CD14-positive monocyte (primary cell): ENCODE measurements at regions not wholly inside any gene's neighbourhood (a gene's known extent, or its start where the extent isn't known, plus 50 kb on each side); places are given as distances from the start of the nearest gene placed in this dataset.

Experiments used
- DNase-seq, 3 donors: peaks; one replicate each; pipeline ENCODE4 v3.0.0-alpha.2; 2011 to 2022
- H2AFZ ChIP-seq: 2 replicates; pipeline ENCODE4 v1.6.0; 2012; ENCODE audit warnings: mild to moderate bottlenecking, low read depth, low read length, inconsistent platforms; ENCODE audit not compliant: insufficient read depth, poor library complexity, severe bottlenecking
- H3K27ac ChIP-seq, 2 donors: 1 replicate in 1 of 2; 2 replicates in 1 of 2; pipeline ENCODE4 v1.5.1; 2012 to 2013; ENCODE audit warnings: low read length in 2 of 2, control low read depth in 1 of 2, inconsistent platforms in 1 of 2, low read depth in 1 of 2, mild to moderate bottlenecking in 1 of 2
- H3K27me3 ChIP-seq, 2 donors: one replicate each; pipeline versions ENCODE4 v1.6.0 to v1.6.1; 2011 to 2013; ENCODE audit warnings: low read length in 2 of 2; ENCODE audit not compliant: control insufficient read depth in 2 of 2, insufficient read depth in 2 of 2
- H3K36me3 ChIP-seq, 2 donors: replicated peaks in 1 of 2; 1 replicate in 1 of 2; 2 replicates in 1 of 2; pipeline versions ENCODE4 v1.5.1 to v1.6.1; 2012 to 2013; ENCODE audit warnings: low read length in 2 of 2, control low read depth in 1 of 2, inconsistent platforms in 1 of 2, mild to moderate bottlenecking in 1 of 2; ENCODE audit not compliant: insufficient read depth in 2 of 2, control insufficient read depth in 1 of 2
- H3K4me1 ChIP-seq, 2 donors: 1 replicate in 1 of 2; 2 replicates in 1 of 2; pipeline versions ENCODE4 v1.5.1 to v1.6.1; 2012 to 2013; ENCODE audit warnings: low read length in 2 of 2, control low read depth in 1 of 2, inconsistent platforms in 1 of 2, mild to moderate bottlenecking in 1 of 2, moderate library complexity in 1 of 2; ENCODE audit not compliant: insufficient read depth in 2 of 2, control insufficient read depth in 1 of 2
- H3K4me2 ChIP-seq: replicated peaks from 2 replicates; pipeline ENCODE3; 2012; ENCODE audit warnings: low read length, moderate library complexity, mild to moderate bottlenecking; ENCODE audit not compliant: poor library complexity, severe bottlenecking; ENCODE audit errors: extremely low read depth
- H3K4me3 ChIP-seq, 3 experiments: fragments of 200-600 bp in 1 of 3; sonication (generic) in 1 of 3; replicated peaks in 1 of 3; 1 replicate in 2 of 3; 2 replicates in 1 of 3; pipeline ENCODE4 v1.5.1; 2011 to 2013; ENCODE audit warnings: low read length in 3 of 3, mild to moderate bottlenecking in 3 of 3, control low read depth in 2 of 3, low read depth in 2 of 3, inconsistent platforms in 1 of 3, moderate library complexity in 1 of 3
- H3K79me2 ChIP-seq: 2 replicates; pipeline ENCODE4 v1.6.0; 2012; ENCODE audit warnings: mild to moderate bottlenecking, control low read depth, inconsistent platforms, low read length, moderate library complexity; ENCODE audit not compliant: insufficient read depth
- H3K9ac ChIP-seq: 2 replicates; pipeline ENCODE4 v1.6.0; 2017; ENCODE audit warnings: low read length, mild to moderate bottlenecking; ENCODE audit not compliant: insufficient read depth, poor library complexity, severe bottlenecking
- H3K9me3 ChIP-seq, 2 donors: replicated peaks in 1 of 2; 1 replicate in 1 of 2; 2 replicates in 1 of 2; pipeline versions ENCODE4 v1.5.1 to v1.6.1; 2012 to 2013; ENCODE audit warnings: low read length in 2 of 2, control low read depth in 1 of 2; ENCODE audit not compliant: control insufficient read depth in 1 of 2, insufficient read depth in 1 of 2
- H4K20me1 ChIP-seq: 2 replicates; pipeline ENCODE4 v1.6.0; 2012; ENCODE audit warnings: mild to moderate bottlenecking, low read length, control low read depth, moderate library complexity; ENCODE audit not compliant: insufficient read depth
- H3K27ac Mint-ChIP-seq, 7 donors: one replicate each; pipeline ENCODE4 v1.8.0; 2020; ENCODE audit warnings: mild to moderate bottlenecking in 7 of 7, mixed read lengths in 7 of 7, moderate library complexity in 6 of 7, inconsistent platforms in 2 of 7
- H3K27me3 Mint-ChIP-seq, 3 donors: one replicate each; pipeline ENCODE4 v1.8.0; 2021 to 2022; ENCODE audit warnings: low read depth in 3 of 3, mild to moderate bottlenecking in 3 of 3, mixed read lengths in 3 of 3, moderate library complexity in 3 of 3, inconsistent platforms in 1 of 3
- H3K36me3 Mint-ChIP-seq, 2 donors: one replicate each; pipeline ENCODE4 v1.8.0; 2020; ENCODE audit warnings: mixed read lengths in 2 of 2, inconsistent platforms in 1 of 2, mild to moderate bottlenecking in 1 of 2
- H3K4me1 Mint-ChIP-seq: one replicate; pipeline ENCODE4 v1.8.0; 2020; ENCODE audit warnings: mild to moderate bottlenecking, mixed read lengths
- H3K4me3 Mint-ChIP-seq, 2 donors: one replicate each; pipeline ENCODE4 v1.8.0; 2020; ENCODE audit warnings: mild to moderate bottlenecking in 2 of 2, mixed read lengths in 2 of 2, moderate library complexity in 1 of 2
- H3K9me3 Mint-ChIP-seq, 7 donors: one replicate each; pipeline ENCODE4 v1.8.0; 2020 to 2022; ENCODE audit warnings: mixed read lengths in 7 of 7, mild to moderate bottlenecking in 6 of 7, moderate library complexity in 6 of 7, inconsistent platforms in 2 of 7
- WGBS: methylation state at CpG from one replicate; pipeline ENCODE4 v1.1.5; 2013; ENCODE audit warnings: missing lambda C conversion rate; ENCODE audit not compliant: insufficient coverage; 5-methylcytosine and 5-hydroxymethylcytosine counted together
- intact Hi-C, 2 donors: fragments of 100-400 bp; cut with micrococcal nuclease; formaldehyde crosslinking; loops; one replicate each; pipeline versions ENCODE4 v1.15.0 to v1.15.1; 2023
- TF ChIP-seq, protein P1 (sequence below): fragments of 200-600 bp; IDR thresholded peaks from one replicate; pipeline ENCODE4 v1.8.0; 2022; ENCODE audit warnings: antibody characterized with exemption, mild to moderate bottlenecking

DNA sequence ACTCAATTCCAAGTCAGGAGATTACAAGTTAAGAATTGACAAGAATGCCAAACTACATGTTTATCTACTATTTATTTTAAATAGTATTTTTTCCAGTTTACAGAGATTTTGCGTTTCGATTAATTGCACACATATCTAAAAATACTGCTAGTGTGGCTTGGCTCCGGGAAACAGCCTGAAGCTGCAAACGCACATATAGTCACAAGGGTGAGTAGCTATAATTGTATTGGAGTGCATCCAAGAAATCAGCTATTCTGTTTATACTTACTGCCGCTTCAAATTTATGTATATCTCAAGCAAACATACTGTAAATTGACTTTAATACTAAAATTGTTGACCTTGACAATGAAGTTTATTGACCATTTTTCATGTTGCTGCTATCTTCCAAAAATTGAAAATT, 77.0 kb upstream of the PLSCR5 start:
- no peak for DNase-seq
- Histone ChIP-seq H3K4me3 (no peak overlapping the region), H3K27me3 (no peaks in the 10 kb centered on the region), H3K4me2 (no peak overlapping the region), H3K27ac (no peak overlapping the region), H3K79me2 (no peaks in the 10 kb centered on the region), H4K20me1 (no peaks in the 10 kb centered on the region), H2AFZ (no peak overlapping the region), H3K9me3 (no peaks in the 10 kb centered on the region), H3K4me1 (no peaks in the 10 kb centered on the region), H3K9ac (no peak overlapping the region), H3K36me3 (no peaks in the 10 kb centered on the region)
- intact Hi-C loops: no loop called here
- WGBS: no CpG with 5 or more reads among the region's 5 CpGs
- Mint-ChIP-seq H3K4me1 (no peaks in the 10 kb centered on the region), H3K27ac (no peak overlapping the region), H3K27me3 (no peaks in the 10 kb centered on the region), H3K4me3 (no peak overlapping the region), H3K36me3 (no peaks in the 10 kb centered on the region), H3K9me3 (peaks cover 0 to 6% (median 0%) of the 10 kb centered on the region in 7 donors)
- TF ChIP-seq, protein P1, sequence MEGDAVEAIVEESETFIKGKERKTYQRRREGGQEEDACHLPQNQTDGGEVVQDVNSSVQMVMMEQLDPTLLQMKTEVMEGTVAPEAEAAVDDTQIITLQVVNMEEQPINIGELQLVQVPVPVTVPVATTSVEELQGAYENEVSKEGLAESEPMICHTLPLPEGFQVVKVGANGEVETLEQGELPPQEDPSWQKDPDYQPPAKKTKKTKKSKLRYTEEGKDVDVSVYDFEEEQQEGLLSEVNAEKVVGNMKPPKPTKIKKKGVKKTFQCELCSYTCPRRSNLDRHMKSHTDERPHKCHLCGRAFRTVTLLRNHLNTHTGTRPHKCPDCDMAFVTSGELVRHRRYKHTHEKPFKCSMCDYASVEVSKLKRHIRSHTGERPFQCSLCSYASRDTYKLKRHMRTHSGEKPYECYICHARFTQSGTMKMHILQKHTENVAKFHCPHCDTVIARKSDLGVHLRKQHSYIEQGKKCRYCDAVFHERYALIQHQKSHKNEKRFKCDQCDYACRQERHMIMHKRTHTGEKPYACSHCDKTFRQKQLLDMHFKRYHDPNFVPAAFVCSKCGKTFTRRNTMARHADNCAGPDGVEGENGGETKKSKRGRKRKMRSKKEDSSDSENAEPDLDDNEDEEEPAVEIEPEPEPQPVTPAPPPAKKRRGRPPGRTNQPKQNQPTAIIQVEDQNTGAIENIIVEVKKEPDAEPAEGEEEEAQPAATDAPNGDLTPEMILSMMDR: no peak

- WGBS: 80% methylated on average over 3 of the region's 4 CpGs
- Histone ChIP-seq H2AFZ (no peak overlapping the region), H3K27me3 (no peaks in the 10 kb centered on the region), H3K4me3 (no peak overlapping the region), H3K27ac (no peak overlapping the region), H3K4me1 (no peaks in the 10 kb centered on the region), H3K36me3 (no peaks in the 10 kb centered on the region), H4K20me1 (no peaks in the 10 kb centered on the region), H3K9ac (no peak overlapping the region), H3K4me2 (no peak overlapping the region), H3K79me2 (no peaks in the 10 kb centered on the region), H3K9me3 (no peaks in the 10 kb centered on the region)
- no peaks in the 10 kb centered on the region for H3K4me1 Mint-ChIP-seq
- no peaks in the 10 kb centered on the region for H3K36me3 Mint-ChIP-seq
- no peaks in the 10 kb centered on the region for H3K27me3 Mint-ChIP-seq
- H3K27ac Mint-ChIP-seq: no peak overlapping the region
- TF ChIP-seq, protein P1: no peak
- DNase-seq: no peak
- H3K9me3 Mint-ChIP-seq: peaks cover 0 to 9% (median 0%) of the 10 kb centered on the region in 7 donors
- H3K4me3 Mint-ChIP-seq: no peak overlapping the region
- intact Hi-C loops: no loop called here
Measured at GRCh38 chr3:146680617-146681016, 75.5 kb upstream of the PLSCR5 start.
